ENCODE measurements at regions not wholly inside any gene's neighbourhood (a gene's known extent, or its start where the extent isn't known, plus 50 kb on each side); places are given as distances from the start of the nearest gene placed in this dataset.
"Not testable (repeated sequence)": the region's sequence is repeated elsewhere in the genome, so short reads cannot be mapped to it uniquely, and the experiment has no call there.

- no peak for DNase-seq (ENCODE audit: low read depth in 4 of 4, low spot score in 1 of 4)
Measured at GRCh38 chr21:21851657-21852056, 853.4 kb downstream of the NCAM2 start.

- DNase-seq (ENCODE audit: low read depth in 4 of 4, low spot score in 1 of 4) = no peak
Measured at GRCh38 chr21:21858502-21859334, 860.5 kb downstream of the NCAM2 start.

DNA sequence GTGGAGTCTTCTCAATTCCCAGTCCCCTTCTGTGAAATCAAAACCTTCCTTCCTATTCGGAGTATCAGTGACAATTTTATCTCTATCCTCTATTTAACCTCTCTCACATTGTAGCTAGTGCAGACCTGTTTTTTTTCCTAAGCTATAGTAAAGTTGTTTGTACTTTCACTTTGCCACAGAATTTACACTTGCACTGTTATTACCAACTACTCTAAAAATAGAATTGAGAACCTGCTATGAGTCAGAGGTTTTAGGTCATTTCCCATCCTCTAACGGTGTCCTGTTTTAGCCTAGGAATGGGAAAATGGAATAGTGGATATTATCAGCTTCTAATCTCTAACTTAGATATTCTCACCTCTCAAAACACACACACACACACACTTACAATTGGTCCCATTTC, 862.7 kb downstream of the NCAM2 start:
- no peak for DNase-seq (ENCODE audit: low read depth in 4 of 4, low spot score in 1 of 4)

GRCh38 chr21:21864321-21864840, 866.2 kb downstream of the NCAM2 start:
- DNase-seq (ENCODE audit: low read depth in 4 of 4, low spot score in 1 of 4) = no peak

GRCh38 chr21:21897275-21897883, 899.2 kb downstream of the NCAM2 start:
- DNase-seq (ENCODE audit: low read depth in 4 of 4, low spot score in 1 of 4) = no peak

DNA sequence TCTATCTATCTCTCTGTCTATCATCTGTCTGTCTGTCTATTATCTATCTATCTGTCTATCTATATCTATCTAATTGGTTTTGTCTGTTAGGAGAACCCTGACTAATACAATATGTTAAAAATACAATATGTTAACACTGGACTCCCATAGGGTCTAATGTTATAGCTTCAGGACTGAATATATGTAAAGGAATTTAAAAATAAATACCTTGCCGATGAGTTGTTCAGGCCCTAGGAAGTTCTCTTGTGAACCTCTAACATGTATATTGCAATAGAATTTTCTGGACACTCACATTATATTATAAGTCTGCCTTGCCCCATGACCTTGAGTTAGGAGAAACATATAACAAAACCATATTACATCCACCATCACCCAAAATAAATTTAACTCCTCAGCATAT, 900.6 kb downstream of the NCAM2 start:
- no peak for DNase-seq (ENCODE audit: low read depth in 4 of 4, low spot score in 1 of 4)

- DNase-seq (ENCODE audit: low read depth in 4 of 4, low spot score in 1 of 4) = not testable (repeated sequence)
Measured at GRCh38 chr21:21902416-21902815, 904.2 kb downstream of the NCAM2 start.

GRCh38 chr21:21907271-21907670, 909.1 kb downstream of the NCAM2 start:
- DNase-seq (ENCODE audit: low read depth in 4 of 4, low spot score in 1 of 4) = no peak

DNA sequence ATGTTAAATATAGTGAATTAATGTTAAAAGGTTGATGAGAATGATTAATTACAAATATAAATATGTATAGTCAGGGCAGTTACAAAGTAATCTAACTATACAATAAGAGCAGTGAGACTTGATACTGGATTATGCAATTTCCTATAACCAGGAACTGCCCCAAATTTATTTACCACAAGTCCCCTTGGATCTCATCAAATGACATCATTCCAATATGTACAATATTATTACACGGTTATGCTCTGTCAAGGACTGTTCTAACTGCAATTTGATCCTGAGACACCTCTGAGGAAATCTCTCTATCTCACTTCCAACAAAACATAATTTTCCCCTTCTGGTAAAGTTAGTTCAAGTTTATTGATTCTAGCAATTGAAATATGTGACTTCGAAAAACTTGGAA, 917.6 kb downstream of the NCAM2 start:
- no peak for DNase-seq (ENCODE audit: low read depth in 4 of 4, low spot score in 1 of 4)

GRCh38 chr21:21921410-21922232, 923.4 kb downstream of the NCAM2 start:
- DNase-seq (ENCODE audit: low read depth in 4 of 4, low spot score in 1 of 4) = no peak

- no peak for DNase-seq (ENCODE audit: low read depth in 4 of 4, low spot score in 1 of 4)
Measured at GRCh38 chr21:21929226-21929625, 931.0 kb downstream of the NCAM2 start.

- no peak for DNase-seq (ENCODE audit: low read depth in 4 of 4, low spot score in 1 of 4)
Measured at GRCh38 chr21:21929789-21930188, 931.6 kb downstream of the NCAM2 start.

GRCh38 chr21:21952566-21952965, 954.4 kb downstream of the NCAM2 start:
- DNase-seq (ENCODE audit: low read depth in 4 of 4, low spot score in 1 of 4) = no peak

GRCh38 chr21:21955204-21955603, 957.0 kb downstream of the NCAM2 start:
- DNase-seq (ENCODE audit: low read depth in 4 of 4, low spot score in 1 of 4) = no peak

DNA sequence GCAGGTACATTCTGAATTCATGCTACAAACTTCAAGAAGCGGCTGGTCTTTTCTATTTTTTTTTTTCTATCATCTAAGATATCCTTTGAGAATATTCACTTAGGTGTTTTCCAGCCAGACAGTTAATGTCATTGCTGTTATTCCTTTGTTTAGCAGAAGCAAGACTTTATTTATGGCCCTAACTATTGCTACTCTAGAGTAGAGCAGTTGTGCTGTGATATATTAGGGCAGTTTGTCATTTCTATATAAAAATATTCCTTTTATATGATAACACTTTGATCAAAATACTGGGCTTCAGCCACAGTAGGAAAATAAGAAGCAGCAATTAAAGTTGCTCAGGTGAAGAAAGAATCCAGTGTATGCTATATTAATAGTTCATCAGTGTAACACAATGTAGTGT, 959.3 kb downstream of the NCAM2 start:
- no peak for DNase-seq (ENCODE audit: low read depth in 4 of 4, low spot score in 1 of 4)

GRCh38 chr21:21963911-21964310, 965.7 kb downstream of the NCAM2 start:
- DNase-seq (ENCODE audit: low read depth in 4 of 4, low spot score in 1 of 4) = no peak

DNA sequence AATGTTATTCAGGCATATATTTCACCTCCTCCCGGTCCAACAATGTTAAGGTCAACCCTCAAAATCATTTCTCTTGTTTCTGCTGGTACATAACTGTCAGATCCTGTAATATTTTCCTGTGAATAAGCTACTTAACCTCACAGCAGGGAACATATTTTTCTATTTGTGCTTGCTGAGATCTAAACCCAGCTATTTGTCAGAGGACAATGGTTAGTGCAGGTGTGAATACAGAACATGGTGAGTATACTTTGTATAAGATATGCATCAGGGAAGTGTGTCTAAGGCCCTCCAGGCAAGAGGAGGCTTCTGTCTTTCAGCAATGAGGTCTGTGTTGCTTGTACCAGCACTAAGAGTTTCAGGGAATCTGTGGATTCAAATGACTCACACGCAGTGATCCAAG, 970.6 kb downstream of the NCAM2 start:
- DNase-seq (ENCODE audit: low read depth in 4 of 4, low spot score in 1 of 4) = no peak

DNA sequence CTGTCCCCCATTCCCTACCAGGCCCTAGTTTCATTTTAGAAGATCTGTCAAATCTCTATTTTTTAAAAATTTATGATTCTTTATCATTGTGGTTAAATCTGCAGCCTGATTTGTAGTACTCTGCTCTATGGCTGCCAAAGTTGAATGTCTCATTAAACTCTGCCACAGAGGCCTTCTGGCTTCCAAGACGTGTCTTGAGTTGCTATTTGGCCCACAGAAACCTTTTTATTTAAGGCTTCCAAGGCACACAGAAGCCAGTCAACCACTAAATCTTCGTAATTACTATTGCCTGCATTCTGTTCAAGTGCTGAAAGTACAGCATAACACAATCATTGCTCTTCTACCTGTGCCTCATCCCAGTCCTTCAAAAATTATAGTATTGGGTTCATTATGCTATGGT, 971.0 kb downstream of the NCAM2 start:
- DNase-seq (ENCODE audit: low read depth in 4 of 4, low spot score in 1 of 4) = no peak

- DNase-seq (ENCODE audit: low read depth in 4 of 4, low spot score in 1 of 4) = no peak
Measured at GRCh38 chr21:21971384-21971783, 973.2 kb downstream of the NCAM2 start.

DNA sequence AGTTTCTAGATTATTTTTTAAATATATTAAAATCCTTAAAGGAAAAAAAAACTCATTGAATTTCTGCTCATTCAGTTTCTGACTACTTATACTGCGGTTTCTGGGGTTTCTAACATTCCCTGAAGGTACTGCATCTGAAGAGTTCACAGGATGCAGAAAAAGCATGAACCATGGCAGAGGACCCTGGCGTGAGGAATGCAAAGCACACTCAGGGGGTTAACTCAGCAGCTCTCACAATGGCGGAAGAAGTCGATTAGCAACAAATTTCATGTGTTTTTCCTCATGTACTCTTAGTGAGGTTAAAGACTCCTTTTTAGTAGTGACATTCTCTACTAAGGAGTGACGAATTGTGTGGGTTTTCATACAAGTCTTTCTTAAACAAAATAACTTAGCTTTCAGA, 975.6 kb downstream of the NCAM2 start:
- DNase-seq (ENCODE audit: low read depth in 4 of 4, low spot score in 1 of 4) = no peak

- DNase-seq (ENCODE audit: low read depth in 4 of 4, low spot score in 1 of 4) = no peak
Measured at GRCh38 chr21:21996891-21997290, 998.7 kb downstream of the NCAM2 start.
